AG04449 (cell line): ENCODE measurements at regions not wholly inside any gene's neighbourhood (a gene's known extent, or its start where the extent isn't known, plus 50 kb on each side); places are given as distances from the start of the nearest gene placed in this dataset.

Experiments
- CTCF ChIA-PET: fragments of 350-600 bp; formaldehyde crosslinking; extraction: SDS; loops from one replicate; lab custom pipeline; 2021; ENCODE audit warnings: antibody characterized with exemption; lab: Yijun Ruan, JAX
- POLR2A ChIA-PET: fragments of 400-600, 350-600 bp; formaldehyde crosslinking; extraction: SDS; loops from one replicate; lab custom pipeline; 2020; ENCODE audit warnings: antibody characterized with exemption, inconsistent platforms; lab: Yijun Ruan, JAX
- DNase-seq: peaks from one replicate; pipeline ENCODE4 v3.0.0-alpha.2; 2010; ENCODE audit warnings: low read depth, low spot score
- H3K4me3 ChIP-seq: 2 replicates; pipeline ENCODE4 v1.5.1; 2011; ENCODE audit warnings: low read depth, mild to moderate bottlenecking, control low read depth, low read length
- TF ChIP-seq, protein P1 (sequence below): IDR thresholded peaks from one replicate; pipeline ENCODE4 v1.5.1; 2011; ENCODE audit warnings: mild to moderate bottlenecking, moderate library complexity, low read length, control low read depth, inconsistent platforms; ENCODE audit not compliant: insufficient read depth; ENCODE audit errors: missing control alignments

DNA sequence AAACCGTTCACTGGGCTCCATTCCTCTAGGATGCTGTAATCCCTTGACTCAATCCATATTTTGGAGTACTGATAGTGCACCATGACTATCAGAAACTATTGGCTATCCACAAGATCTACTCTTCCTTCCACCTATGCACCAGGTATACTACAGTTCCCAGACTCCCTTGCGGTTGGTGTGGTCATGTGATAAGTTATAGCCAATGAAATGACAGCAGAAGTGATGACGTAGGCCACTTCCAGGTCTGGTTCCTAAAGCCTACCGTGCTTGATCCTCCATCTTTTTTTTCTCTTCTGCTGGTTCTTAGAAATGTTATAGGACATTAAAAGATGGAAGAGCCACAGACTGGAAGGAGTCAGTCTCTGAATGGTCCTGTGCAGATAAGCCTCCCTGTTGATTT lies 278.8 kb upstream of the C16orf82 start:
- DNase-seq, result no peak
- POLR2A ChIA-PET, result no interaction called here
- TF ChIP-seq, protein P1, sequence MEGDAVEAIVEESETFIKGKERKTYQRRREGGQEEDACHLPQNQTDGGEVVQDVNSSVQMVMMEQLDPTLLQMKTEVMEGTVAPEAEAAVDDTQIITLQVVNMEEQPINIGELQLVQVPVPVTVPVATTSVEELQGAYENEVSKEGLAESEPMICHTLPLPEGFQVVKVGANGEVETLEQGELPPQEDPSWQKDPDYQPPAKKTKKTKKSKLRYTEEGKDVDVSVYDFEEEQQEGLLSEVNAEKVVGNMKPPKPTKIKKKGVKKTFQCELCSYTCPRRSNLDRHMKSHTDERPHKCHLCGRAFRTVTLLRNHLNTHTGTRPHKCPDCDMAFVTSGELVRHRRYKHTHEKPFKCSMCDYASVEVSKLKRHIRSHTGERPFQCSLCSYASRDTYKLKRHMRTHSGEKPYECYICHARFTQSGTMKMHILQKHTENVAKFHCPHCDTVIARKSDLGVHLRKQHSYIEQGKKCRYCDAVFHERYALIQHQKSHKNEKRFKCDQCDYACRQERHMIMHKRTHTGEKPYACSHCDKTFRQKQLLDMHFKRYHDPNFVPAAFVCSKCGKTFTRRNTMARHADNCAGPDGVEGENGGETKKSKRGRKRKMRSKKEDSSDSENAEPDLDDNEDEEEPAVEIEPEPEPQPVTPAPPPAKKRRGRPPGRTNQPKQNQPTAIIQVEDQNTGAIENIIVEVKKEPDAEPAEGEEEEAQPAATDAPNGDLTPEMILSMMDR, result no peak
- CTCF ChIA-PET, result no interaction called here
- H3K4me3 ChIP-seq, result no peak overlapping the region

DNA sequence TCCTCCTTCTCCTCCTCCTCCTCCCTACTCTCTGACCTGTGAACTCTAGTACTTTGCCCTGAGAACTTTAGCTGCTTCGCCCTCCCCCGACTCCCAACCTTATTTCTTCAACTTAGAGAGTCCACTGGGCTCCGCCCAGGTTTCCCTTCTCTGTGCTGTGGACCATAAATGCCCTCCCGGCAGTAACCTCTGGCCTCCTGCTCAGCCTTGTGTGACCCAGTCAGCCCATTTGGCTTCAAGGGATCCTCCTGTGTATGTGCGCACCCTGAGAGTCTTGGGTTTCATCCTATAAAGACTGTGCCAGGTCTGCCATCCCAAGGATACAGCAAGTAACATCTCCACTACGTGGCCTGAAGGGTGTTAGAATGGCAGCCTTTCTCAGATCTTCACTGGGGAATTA lies 275.6 kb upstream of the C16orf82 start:
- ChIA-PET POLR2A (no interaction called here), CTCF (no interaction called here)
- no peak for DNase-seq
- TF ChIP-seq, protein P1, result no peak
- H3K4me3 ChIP-seq, result no peak overlapping the region

DNA sequence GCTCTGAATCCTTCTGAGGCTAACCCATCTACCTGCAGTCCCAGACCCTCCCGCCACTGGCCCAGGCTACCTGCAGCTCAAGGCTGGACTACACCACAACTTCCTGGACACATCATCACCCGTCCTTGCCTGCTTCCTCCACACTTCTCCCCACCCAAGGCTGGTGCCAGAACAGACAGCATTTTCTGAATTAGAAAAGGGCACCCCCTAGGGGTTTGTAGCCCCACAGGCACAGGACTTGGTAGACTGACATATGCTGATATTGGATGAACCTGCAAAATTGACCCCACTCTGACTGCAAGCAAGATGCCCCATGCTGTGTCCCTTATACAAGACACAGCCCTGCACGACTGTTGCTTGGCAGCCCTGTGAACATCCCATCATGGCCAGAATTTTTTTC lies 271.5 kb upstream of the C16orf82 start:
- TF ChIP-seq, protein P1, result no peak
- ChIA-PET POLR2A (no interaction called here), CTCF (no interaction called here)
- DNase-seq, result no peak
- no peak overlapping the region for H3K4me3 ChIP-seq

DNA sequence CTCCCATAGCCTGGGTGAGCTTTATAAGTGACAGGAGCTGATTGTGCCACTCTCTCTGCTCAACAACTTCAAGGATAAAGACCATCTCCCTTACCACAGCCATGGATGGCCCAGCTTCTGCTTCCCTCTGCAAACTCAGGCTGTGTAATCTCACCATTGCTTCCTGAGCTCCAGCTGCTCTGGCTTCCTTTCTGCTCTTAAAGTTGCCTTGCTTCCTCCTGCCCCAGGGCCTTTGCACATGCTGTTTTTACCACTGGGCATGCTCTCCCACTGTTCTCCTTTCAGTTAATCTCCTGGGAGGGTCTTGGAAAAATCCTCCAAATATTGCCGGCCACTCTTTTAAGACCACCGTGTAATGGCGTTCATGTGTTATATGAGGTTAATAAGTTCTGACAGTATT lies 265.1 kb upstream of the C16orf82 start:
- DNase-seq, result no peak
- TF ChIP-seq, protein P1, result no peak
- H3K4me3 ChIP-seq, result no peak overlapping the region
- POLR2A ChIA-PET, result no interaction called here
- CTCF ChIA-PET, result no interaction called here

DNA sequence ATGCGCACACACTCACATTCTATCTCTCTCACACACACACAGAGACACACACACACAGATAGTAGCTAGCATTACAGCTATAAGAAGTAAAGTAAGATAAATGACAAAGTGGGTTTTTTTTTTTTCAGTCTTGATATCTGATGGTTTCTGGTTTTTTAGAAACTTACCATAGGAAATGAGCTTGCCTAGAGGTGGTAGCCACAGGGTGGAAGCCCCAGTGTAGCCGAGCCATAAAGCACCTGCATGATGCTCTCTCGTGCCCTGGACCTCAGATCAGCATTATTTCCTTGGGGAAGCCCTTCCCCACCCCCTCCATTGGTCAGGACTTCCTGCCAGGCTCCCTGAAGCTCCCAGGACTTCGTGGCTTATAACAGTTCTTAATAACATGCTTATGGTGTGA lies 264.3 kb upstream of the C16orf82 start:
- ChIA-PET CTCF (no interaction called here), POLR2A (no interaction called here)
- TF ChIP-seq, protein P1, result no peak
- DNase-seq, result no peak
- H3K4me3 ChIP-seq, result no peak overlapping the region

DNA sequence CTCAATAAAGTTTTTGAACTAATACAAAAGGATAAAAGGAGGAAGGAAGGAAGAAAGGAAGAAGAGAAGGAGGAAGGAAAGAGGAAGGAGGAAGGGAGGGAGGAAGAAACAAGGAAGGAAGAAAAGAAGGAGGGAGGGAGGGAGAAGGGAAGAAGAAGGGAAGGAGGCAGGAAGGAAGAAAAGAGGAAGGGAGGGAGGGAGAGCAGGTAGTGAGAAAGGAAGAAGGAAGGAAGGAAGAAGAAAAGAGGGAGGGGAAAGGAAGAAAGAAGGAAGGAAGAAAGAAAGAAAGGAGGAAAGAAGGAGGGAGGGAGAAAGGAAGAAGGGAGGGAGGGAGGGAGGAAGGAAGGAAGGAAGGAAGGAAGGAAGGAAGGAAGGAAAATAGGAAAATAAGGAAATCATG lies 263.8 kb upstream of the C16orf82 start:
- TF ChIP-seq, protein P1, result no peak
- POLR2A ChIA-PET, result no interaction called here
- CTCF ChIA-PET, result no interaction called here
- H3K4me3 ChIP-seq, result no peak overlapping the region
- no peak for DNase-seq
